NT2/D1 (cell line): ENCODE measurements at regions not wholly inside any gene's neighbourhood (a gene's known extent, or its start where the extent isn't known, plus 50 kb on each side); places are given as distances from the start of the nearest gene placed in this dataset.

ENCODE experiments used
- SUZ12 ChIP-seq: IDR thresholded peaks from 2 replicates; pipeline ENCODE4 v1.6.1; 2011; ENCODE audit not compliant: insufficient read length, insufficient read depth; ENCODE audit errors: extremely low read depth
- YY1 ChIP-seq: IDR thresholded peaks from 2 replicates; pipeline ENCODE4 v1.6.1; 2011; ENCODE audit not compliant: insufficient read length, insufficient read depth

GRCh38 chr10:100615241-100615640 is 79.5 kb downstream of the HIF1AN start:
- TF ChIP-seq YY1 (no peak), SUZ12 (no peak)
